ENCODE measurements at regions not wholly inside any gene's neighbourhood (a gene's known extent, or its start where the extent isn't known, plus 50 kb on each side); places are given as distances from the start of the nearest gene placed in this dataset.

DNA sequence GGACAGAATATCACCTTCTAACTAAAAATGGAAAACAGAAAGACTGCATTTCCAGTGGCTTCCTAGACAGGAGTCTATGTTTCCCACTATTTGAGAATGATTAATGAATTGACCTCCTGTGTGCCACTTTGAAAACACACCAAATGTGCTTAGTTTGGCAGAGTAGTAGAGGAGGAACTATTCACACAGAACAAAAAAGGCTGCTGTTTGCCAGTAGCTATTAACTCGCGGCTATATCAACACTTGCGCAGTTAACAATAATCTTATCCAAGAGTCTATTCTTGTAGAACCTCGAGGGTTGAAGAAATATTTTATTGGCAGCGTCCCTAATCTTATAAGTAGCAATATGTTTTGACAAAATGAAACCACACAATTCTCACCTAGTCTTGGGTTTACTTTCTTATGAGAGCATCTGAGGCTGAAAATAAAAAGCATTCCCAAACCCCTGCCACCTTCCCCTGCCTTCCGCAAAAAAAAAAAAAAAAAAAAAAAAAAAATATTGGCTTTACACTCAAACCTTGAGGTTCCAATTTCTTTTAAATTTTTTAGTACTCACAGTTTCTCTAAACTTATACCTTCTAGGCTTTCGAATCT, 127.3 kb upstream of the FLRT2 start:
- DNase-seq: no peak

DNA sequence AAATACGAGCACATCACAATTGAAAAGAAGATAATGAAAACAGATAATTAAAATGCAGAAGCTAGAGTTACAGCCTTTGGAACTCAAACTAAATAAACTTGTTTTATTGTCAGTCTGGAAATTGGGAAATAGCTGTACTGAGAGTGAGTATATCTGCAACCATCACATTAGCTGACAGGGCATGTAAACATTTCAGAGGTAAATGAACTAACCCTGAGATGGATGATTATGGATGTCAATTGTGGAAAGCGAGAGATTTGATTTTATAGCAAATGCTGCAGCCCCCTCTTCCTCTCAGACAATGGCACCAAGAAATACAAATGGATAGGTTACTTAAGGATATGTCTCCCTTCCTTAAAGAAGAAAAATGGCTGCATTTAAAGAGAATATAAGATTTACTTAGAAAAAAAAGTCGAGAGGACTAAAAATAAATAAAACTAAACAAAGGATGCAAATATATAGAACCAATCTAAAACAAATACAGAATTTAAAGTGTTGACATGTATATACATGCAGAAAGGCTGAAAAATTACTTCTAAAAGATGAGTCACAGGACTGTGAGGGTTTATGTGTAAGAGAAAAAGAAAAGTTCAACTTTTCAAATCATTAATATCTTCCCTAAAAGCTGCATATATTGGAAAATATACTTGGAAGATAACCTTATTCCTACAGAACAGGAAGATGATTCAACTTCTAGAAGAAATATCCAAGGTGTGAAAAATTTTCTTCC, 120.3 kb upstream of the FLRT2 start:
- DNase-seq: no peak

- DNase-seq: no peak
Measured at GRCh38 chr14:85412756-85413155, 117.2 kb upstream of the FLRT2 start.

- DNase-seq: no peak
Measured at GRCh38 chr14:85413836-85414526, 116.0 kb upstream of the FLRT2 start.

GRCh38 chr14:85415015-85415712, 114.8 kb upstream of the FLRT2 start:
- DNase-seq: no peak

DNA sequence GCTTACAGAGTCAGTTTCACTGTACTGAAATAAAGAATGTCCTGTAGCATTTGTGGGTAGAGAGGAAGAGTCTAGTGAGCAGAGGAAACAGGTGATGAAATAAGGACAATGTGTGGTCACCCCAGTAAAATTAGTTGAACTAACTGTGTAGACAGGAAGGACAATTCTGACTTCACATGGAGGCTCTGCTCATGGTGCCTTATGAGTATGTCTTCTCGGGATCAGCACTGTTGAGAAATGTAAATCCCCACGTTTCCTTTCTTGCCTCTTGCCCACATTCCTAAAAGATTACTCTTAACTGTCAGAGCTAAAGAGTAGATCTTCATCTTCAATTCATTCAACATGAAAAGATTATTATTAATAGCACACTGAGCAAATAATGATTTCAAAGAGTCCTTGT, 113.2 kb upstream of the FLRT2 start:
- no peak for DNase-seq

DNA sequence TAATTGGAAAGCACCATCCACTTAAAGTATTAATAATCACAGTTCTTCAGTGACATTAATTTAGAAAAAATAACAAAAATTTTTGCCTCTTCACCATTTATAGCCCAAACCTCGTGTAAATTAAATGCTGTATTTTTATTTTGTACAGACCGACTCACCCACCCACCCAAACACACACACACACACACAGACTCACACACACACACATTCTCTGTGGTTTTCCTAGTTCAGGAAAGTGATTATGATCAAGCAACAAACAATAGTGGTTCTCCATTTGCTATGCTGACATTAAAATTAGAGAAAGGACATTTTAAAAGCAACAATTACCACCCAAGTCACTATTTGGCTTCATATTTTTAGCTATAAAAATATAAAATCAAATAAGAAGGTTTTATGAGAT, 112.5 kb upstream of the FLRT2 start:
- no peak for DNase-seq

DNA sequence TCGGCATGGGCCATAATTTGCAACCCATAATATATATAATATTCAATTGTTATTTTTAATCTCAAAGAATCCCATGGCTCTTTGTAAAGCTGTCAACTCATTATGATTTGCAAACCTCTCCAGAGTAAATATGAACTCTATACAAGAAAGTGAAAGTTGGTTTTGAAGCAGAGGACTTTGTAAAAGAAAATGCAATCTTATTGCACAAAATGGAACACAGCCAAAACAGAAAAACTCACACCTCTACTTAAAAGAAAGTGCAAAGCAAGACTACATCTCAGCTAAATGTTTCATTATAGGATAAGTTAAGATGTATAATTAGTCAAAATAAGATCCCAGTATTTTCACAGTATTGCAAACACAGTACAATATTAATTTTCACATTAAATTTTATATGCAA, 111.2 kb upstream of the FLRT2 start:
- no peak for DNase-seq

- no peak for DNase-seq
Measured at GRCh38 chr14:85420278-85420677, 109.7 kb upstream of the FLRT2 start.

- no peak for DNase-seq
Measured at GRCh38 chr14:85420707-85421106, 109.2 kb upstream of the FLRT2 start.

DNA sequence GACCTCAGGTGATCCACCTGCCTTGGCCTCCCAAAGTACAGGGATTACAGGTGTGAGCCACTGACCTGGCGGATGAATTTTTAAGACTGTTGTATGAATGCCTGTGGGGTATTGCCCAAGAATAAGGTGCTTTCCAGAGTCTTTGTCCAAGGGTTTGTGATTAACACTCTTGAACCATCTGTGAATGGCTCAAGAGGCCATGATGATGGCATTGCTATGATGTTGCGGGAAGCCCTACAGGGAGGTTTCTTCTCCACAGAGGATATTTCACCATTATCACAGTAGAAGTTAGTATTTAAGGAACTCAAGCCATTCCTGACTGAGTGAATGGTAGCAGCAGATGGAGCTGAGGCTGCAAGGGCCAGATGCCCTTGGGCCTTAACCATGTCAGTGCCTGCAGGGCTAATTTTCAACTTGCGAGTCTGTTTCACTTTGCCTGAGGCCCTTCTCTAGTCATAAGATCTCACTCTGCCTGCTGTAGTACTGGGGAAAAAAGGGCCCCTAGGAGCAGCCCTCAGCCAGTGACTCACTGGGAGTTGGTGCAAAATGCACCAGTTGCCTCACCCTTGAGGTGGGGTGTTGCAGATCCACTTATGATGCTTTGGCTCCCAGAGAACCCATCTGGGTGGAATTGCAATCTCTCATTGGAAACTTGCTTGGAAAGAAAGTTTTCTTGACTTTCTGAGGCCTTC, 108.6 kb upstream of the FLRT2 start:
- no peak for DNase-seq

GRCh38 chr14:85423889-85424288, 106.1 kb upstream of the FLRT2 start:
- DNase-seq: no peak

- DNase-seq: no peak
Measured at GRCh38 chr14:85425507-85425906, 104.4 kb upstream of the FLRT2 start.

GRCh38 chr14:85426068-85426935, 103.6 kb upstream of the FLRT2 start:
- DNase-seq: no peak

DNA sequence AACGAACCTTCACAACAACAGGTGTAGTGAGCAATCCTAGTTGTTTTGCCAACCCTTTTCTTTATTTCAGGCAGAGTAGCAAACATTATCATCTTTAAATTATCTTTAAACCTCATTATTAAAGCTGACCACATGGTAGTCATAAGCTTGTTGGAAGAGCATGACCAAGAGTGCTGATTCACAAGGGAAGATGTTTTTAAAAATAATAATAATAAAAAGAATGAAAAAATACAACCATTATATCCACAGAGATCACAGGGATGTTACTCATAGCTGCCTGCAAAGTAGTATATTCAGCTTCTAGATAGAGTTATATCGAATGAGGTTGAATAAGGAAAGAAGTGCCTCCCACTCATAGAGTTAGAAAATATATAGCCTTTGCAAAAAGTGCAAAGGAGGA, 101.0 kb upstream of the FLRT2 start:
- no peak for DNase-seq

DNA sequence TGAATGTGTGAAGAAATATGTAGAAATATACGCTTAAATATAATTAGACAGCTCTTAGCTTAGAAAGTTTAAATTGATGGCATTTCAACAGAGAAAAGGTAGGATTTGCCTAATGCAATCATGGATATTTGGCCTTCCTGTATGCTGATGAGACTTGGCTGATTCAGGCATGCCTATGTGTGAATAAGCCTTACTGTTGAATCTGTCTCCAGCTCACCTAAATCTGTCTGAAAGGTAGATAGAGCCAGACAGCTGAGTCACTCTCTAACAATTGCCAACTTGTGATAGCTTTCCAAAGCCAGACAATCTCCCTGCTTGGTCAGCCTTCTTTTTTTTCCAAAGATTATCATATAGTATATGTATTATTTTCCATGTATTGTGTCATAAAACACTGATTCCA, 92.8 kb upstream of the FLRT2 start:
- no peak for DNase-seq

DNA sequence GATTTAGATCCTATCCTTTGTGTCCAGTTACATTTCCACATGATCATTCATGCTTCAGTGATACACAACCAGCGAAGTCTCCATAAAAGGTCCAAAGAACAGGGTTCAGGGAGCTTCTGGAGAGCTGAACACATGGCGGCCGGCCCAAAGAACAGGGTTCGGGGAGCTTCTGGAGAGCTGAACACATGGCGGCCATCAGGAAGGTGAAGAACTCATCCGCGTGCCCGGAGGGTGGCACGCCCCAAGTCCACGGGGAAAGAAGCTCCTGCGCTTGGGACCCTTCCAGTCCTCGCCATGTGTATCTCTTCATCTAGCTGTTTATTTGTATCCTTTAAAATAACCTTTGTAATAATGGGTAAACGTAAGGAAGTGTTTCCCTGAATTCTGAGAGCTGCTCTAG, 91.9 kb upstream of the FLRT2 start:
- no peak for DNase-seq

DNA sequence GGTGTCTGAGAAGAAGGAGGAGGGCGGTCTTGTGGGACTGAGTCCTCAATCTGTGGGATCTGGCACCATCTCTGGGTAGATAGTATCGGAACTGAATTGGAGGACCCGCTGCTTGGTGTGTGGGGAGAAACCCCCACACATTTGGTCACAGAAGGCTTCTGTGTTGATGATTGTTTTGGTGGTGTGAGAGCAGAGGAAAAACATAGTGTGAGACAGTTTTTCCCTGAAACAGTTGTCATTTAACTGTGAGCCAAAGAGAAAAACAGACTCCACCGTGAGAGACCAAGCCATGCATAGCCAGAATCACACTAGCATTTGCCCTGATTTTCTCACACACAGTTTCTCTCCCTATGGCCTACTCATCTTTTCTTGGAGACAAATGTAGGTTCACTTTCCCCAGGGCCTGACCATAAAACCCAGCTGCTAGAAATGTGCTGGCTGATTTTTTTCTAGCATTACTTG, 91.4 kb upstream of the FLRT2 start:
- DNase-seq: no peak

DNA sequence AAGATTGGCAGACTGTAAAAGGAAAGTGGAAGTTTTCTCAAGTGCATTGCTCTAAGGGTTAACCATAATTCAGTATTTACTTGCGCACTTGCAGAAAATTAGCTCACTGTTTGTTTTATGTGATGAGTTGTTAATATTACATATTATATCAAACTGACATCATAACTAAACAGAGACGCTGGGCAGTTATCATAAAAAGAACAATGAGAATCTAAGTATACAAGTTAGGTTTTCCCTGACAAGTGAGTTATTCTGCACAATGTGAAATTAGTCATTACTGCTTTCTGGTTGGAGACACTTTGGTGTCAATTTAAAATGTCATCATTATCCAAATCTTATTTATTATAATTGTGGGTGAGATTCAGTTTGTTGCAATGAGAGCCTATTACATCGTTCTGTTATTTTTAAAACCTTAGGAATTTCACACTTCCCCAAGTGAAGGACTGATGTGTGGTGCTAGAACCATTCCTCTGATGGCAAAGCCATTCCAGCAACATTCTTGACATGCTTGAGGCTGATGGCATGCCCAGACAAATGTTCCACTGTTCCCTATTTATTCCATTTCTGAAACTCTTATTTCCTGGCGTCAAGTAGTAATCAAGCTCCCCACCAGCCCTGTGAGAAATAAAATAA, 90.1 kb upstream of the FLRT2 start:
- DNase-seq: no peak

- no peak for DNase-seq
Measured at GRCh38 chr14:85441909-85442643, 87.9 kb upstream of the FLRT2 start.

DNA sequence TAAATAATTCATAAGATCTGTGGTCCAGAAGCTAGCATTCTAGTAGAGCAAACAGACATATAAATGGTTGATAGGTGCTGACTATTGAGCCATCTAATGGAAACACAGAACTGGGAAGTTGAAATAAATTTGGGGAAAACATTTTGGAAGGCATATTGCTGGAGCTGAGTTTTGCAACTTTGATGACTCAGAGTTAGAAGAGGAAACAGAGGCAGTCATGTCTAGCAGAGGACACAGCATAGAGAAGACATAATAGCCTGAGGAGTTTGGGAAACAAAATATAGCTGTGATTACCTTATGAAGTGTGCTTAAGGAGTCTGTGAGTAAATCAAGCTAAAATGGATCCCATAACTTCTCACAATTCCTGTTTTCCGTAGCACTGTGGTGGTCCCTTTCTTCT, 86.9 kb upstream of the FLRT2 start:
- no peak for DNase-seq

Measured in stimulated activated CD4-positive, alpha-beta T cell treated with anti-CD3 and anti-CD28 coated beads, Interleukin-4, amount 100 ng/mL, for 1 hour (primary cell).